ENCODE measurements at regions not wholly inside any gene's neighbourhood (a gene's known extent, or its start where the extent isn't known, plus 50 kb on each side); places are given as distances from the start of the nearest gene placed in this dataset.

DNA sequence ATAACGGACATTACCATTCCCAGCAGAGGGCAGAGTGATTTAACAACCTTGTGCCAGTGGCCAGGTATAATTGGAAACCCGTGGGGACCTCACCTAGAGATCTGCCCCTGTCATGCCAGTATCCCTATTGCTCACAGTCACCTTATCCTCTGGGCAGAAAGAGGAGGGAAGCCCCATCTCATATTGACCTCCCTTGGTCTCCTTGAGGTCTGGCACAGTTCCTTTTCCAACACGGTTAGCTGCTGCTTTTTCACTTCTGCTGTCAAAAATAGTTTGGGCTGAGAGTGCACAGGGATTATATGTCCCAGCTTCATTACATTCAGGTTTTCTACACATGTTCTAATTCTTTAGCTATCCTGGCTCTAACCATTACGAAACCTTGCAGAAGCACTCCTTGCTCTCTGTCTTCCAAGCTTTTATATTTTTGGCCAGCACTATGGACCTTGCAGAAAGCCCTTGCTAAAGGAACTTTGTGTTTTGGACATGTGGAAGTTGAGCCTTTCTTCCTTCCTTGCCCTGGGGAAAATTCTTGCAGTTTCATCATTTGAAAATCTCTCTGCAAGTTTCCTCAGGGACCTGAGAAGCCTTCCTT, 111.7 kb upstream of the MIS18BP1 start:
- DNase-seq (ENCODE audit: low read depth) = no peak

DNA sequence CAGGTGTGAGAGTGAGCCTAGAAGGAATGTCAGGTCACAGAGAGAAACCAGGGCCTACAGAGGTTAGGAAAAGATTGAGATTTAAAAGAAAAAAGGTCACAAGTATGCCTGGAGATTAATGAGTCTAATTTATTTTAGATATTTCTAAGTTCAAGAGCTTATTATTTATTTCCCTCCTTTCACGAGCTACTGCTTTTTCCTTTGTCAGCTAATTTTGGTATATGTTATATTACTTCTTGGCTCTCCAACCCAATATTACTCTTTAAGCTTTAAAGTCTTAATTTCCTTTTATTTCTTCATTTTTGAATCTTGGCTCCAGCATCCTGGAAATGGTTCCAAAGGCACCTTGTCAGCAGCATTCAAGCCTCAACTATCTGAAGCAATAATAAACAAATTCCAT, 109.5 kb upstream of the MIS18BP1 start:
- no peak for DNase-seq (ENCODE audit: low read depth)

DNA sequence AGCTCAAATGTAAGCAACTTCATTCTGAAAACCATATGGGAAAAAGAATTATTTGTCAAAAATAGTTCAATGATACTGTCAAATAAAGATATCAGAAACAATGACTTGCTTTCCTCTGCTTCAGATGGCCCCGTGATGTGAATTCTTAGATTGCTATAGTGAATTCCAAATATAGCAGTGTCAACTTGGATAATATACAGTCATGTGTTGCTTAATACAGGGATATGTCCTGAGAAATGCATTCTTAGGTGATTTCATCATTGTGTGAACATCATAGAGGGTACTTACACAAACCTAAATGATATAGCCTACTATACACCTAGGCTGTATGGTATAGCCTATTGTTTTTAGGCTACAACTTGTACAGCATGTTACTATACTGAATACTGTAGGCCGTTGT, 108.7 kb upstream of the MIS18BP1 start:
- DNase-seq (ENCODE audit: low read depth) = no peak

DNA sequence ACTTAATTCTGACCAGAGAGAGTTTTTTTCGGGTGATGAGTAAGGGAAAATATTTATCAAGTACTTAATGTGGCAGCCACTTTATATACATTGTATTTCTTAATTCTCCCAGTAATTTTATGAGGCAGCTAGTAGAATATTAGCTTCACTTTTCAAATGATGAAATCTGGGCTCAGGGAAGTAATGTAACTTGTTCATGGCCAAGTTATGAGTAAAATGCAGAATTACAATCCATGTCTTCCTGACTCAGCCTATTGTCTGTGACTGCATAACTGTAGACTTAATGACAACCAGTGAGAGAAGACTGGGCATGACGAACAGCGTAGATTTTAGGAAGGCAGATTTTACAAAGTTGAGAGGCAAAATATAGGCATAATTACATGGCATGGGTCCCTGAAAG, 106.7 kb upstream of the MIS18BP1 start:
- no peak for DNase-seq (ENCODE audit: low read depth)

DNA sequence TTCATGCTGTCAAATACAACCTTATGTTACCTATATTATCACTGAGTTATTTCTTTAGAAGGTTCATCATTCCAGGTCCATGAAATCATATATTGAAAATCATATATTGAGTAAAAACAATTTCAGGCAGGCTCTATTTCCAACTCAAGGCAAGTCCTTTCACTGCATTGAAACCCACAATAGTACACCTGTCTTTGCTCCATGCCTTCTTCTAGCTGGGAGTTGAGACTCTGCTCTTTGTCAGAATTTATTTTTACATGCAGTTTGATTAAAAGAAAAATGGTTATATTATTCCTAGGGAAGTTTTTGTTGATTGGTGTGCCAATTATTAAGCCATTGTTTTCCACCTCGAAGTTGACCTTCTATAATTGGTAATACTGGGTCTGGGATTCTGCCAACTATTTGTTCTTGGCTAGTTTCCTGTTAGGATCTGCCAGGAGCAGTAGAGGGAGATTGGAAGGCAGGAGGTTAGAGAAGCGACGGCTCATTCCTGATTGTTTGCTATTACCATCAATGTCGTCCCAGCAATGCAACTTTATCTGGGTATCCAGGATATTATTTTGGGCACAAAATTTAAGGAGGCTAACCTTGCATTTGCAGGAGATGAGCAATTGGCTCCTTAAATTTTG, 79.5 kb upstream of the MIS18BP1 start:
- DNase-seq (ENCODE audit: low read depth) = no peak

DNA sequence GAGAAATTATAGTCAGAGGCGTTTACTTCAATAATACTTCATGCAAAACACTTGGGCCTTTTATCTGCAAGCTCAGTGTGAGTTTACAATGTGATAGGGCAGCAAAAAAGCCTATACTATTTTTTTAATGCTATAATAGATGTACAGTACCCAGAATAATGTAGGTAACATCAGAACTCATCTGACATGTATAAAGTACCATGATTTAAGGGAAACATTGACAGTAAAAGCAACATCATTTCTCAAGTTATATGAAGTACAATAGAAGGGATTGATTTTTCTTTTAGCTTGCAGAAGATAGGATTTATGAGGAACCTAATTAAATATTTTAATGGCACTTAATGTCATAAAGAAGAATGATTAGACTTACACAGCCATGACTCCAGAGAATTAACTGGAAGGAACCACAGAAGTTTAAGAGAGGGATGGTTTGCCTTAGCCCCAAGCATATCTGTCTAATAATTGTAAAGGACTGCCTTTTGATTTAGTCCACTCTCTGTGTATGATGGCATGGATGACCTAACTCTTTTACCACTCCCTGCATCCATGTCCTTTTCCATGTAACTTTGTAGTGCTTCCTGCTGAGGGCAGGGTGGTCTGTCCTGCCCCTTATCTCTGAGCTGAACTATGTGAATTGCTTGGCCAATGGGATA, 55.9 kb upstream of the MIS18BP1 start:
- DNase-seq (ENCODE audit: low read depth) = no peak

All from LHCN-M2 (cell line).